Thyroid gland (tissue), 4 donors: ENCODE measurements at regions not wholly inside any gene's neighbourhood (a gene's known extent, or its start where the extent isn't known, plus 50 kb on each side); places are given as distances from the start of the nearest gene placed in this dataset.

ENCODE experiments used
- DNase-seq, 2 donors: peaks; one replicate each; pipeline ENCODE4 v3.0.0-alpha.2; 2019
- H3K27ac ChIP-seq, 3 donors: fragments of 200-600 bp; sonication (generic); 1 replicate in 2 of 3; 2 replicates in 1 of 3; pipeline ENCODE4 v1.5.1; 2016 to 2019; ENCODE audit warnings: mild to moderate bottlenecking in 1 of 3, moderate library complexity in 1 of 3
- H3K27me3 ChIP-seq: fragments of 200-600 bp; sonication (generic); one replicate; pipeline ENCODE4 v1.5.1; 2019
- H3K36me3 ChIP-seq, 2 donors: fragments of 200-600 bp; sonication (generic); one replicate each; pipeline ENCODE4 v1.5.1; 2016 to 2019
- H3K4me1 ChIP-seq, 2 donors: fragments of 200-600 bp; sonication (generic); one replicate each; pipeline ENCODE4 v1.5.1; 2017 to 2019
- H3K4me3 ChIP-seq, 3 donors: fragments of 200-600 bp; sonication (generic); replicated peaks in 1 of 3; 1 replicate in 2 of 3; 2 replicates in 1 of 3; pipeline ENCODE4 v1.5.1; 2016; ENCODE audit warnings: mild to moderate bottlenecking in 1 of 3
- H3K9me3 ChIP-seq: fragments of 200-600 bp; sonication (generic); one replicate; pipeline ENCODE4 v1.5.1; 2017
- POLR2A ChIP-seq, 2 donors: fragments of 450-650 bp; IDR thresholded peaks; one replicate each; pipeline ENCODE4 v1.6.1; 2017; ENCODE audit warnings: antibody characterized with exemption in 2 of 2, mild to moderate bottlenecking in 2 of 2, moderate library complexity in 1 of 2
- WGBS, 2 donors: methylation state at CpG; one replicate each; pipeline ENCODE4 v1.1.5; 2017; 5-methylcytosine and 5-hydroxymethylcytosine counted together
- intact Hi-C: fragments of 100-400 bp; cut with DNase I; formaldehyde crosslinking; loops from one replicate; pipeline ENCODE4 v1.15.1; 2023
- TF ChIP-seq, protein P1 (sequence below), 6 experiments: fragments of 200-600 bp in 3 of 6; fragments of 450-650 bp in 3 of 6; sonication (generic) in 3 of 6; IDR thresholded peaks; one replicate each; pipeline ENCODE4 v1.5.1; 2016 to 2019; ENCODE audit warnings: antibody characterized with exemption in 6 of 6, mild to moderate bottlenecking in 2 of 6, inconsistent platforms in 1 of 6, moderate library complexity in 1 of 6

DNA sequence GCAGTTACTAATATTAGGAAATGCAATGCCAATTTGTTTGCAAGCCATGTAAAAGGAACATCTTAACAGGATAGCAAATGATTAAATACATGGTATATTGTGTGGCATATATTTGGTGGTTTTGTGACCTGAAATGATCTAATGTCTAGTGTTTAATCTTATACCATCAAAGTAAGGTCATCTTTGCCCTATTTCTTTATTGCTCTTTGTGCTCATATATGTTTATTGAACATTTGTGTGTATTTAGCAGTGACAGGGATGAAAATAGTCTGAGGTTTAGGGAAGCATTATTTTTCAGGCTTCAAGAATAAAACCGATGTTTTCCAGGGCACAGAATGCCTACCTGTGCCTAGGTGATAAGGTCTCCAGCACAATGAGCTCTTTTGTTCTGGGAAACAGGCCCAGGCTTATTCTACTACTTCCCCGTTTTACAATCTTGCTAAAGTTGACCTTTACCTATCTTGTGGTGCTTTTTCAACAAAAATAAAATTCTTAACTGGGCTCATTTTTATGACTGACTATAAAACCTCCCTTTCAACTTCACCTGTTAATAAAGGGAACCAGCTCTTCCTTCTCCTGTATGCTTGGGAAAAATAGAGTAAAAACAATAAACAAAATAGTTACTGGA, 105.6 kb upstream of the ANKH start:
- 83 to 87% methylated on average over 2 of the region's 2 CpGs for WGBS, 2 donors
- Histone ChIP-seq H3K4me3 (no peak overlapping the region), H3K4me1 (no peaks in the 10 kb centered on the region), H3K36me3 (no peaks in the 10 kb centered on the region), H3K27me3 (no peaks in the 10 kb centered on the region), H3K9me3 (no peaks in the 10 kb centered on the region), H3K27ac (no peak overlapping the region)
- no peak for TF ChIP-seq POLR2A (IDR thresholded peaks at IDR 0.05)
- TF ChIP-seq, protein P1, sequence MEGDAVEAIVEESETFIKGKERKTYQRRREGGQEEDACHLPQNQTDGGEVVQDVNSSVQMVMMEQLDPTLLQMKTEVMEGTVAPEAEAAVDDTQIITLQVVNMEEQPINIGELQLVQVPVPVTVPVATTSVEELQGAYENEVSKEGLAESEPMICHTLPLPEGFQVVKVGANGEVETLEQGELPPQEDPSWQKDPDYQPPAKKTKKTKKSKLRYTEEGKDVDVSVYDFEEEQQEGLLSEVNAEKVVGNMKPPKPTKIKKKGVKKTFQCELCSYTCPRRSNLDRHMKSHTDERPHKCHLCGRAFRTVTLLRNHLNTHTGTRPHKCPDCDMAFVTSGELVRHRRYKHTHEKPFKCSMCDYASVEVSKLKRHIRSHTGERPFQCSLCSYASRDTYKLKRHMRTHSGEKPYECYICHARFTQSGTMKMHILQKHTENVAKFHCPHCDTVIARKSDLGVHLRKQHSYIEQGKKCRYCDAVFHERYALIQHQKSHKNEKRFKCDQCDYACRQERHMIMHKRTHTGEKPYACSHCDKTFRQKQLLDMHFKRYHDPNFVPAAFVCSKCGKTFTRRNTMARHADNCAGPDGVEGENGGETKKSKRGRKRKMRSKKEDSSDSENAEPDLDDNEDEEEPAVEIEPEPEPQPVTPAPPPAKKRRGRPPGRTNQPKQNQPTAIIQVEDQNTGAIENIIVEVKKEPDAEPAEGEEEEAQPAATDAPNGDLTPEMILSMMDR (IDR thresholded peaks at IDR 0.05): no peak
- no peak for DNase-seq
- intact Hi-C loops: no loop called here

DNA sequence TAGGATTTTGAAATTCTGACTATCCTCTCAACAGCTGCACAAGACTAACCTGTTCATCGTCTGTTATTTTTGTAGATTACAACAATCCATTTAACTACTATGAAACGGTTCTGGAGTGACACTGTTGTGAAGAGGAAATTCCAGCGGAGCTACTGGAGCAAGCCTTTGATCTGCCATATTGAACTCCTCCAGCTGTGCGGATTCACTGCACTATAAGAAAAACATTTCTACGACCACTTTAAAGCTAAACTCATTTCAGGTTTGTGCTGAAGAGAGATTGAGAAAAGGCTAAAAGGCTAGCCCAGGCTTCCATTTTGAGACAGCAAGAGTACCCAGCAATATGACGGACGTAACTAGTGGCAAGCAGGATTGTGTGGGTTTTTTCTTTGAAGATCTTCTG, 104.9 kb upstream of the ANKH start:
- no peak for DNase-seq
- TF ChIP-seq, protein P1 (IDR thresholded peaks at IDR 0.05): no peak
- no peak for TF ChIP-seq POLR2A (IDR thresholded peaks at IDR 0.05)
- WGBS, 2 donors: 49 to 63% methylated on average over 7 of the region's 7 CpGs
- Histone ChIP-seq H3K4me1 (no peaks in the 10 kb centered on the region), H3K27ac (no peak overlapping the region), H3K27me3 (no peaks in the 10 kb centered on the region), H3K4me3 (no peak overlapping the region), H3K9me3 (no peaks in the 10 kb centered on the region), H3K36me3 (no peaks in the 10 kb centered on the region)
- intact Hi-C loops: no loop called here

DNA sequence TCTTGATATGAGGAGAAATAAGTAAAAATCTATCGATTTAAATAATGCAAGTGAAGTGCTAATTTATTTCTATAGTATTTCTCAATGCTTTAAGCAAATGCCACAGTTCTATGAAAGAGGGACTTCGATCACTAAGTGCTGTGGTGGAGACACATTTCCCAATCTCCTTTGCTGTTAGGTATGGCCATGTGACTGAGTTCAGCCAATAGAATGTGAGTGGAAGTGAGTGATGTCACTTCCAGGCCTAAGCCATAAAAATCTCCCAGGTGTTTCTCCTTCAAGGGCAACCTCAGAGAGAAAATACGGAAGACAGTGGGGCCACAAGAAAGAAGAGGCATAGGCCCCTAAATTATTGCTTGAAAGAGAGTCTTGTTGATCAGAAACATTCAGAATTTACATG, 100.3 kb upstream of the ANKH start:
- TF ChIP-seq, protein P1 (IDR thresholded peaks at IDR 0.05): no peak
- no peak for TF ChIP-seq POLR2A (IDR thresholded peaks at IDR 0.05)

DNA sequence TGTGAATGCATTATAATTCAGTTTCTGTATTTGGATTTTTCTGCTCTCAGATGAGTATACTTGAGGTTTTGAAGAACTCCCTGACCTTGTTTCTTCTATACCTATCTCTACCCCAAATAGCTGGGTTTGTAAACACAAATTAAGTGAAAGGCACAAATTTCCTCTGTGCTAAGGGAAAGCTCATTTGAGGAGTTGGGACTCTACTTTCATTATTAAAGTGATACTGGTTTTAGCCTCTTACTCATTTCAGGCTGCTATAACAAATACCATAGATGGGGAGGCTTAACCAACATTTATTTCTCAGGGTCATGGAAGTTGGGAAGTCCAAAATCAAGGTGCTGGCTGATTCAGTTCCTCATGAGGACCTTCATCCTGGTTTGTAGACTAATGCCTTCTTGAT, 97.2 kb upstream of the ANKH start:
- no peak for TF ChIP-seq POLR2A (IDR thresholded peaks at IDR 0.05)
- TF ChIP-seq, protein P1 (IDR thresholded peaks at IDR 0.05): no peak
- H3K4me3 ChIP-seq: no peak overlapping the region
- no peaks in the 10 kb centered on the region for H3K36me3 ChIP-seq
- no peak for DNase-seq
- H3K9me3 ChIP-seq: no peaks in the 10 kb centered on the region
- intact Hi-C loops: no loop called here
- no peaks in the 10 kb centered on the region for H3K4me1 ChIP-seq
- no peaks in the 10 kb centered on the region for H3K27me3 ChIP-seq
- no peak overlapping the region for H3K27ac ChIP-seq

More for the DNA sequence above, 100.3 kb upstream of the ANKH start:
- intact Hi-C loops: no loop called here
- Histone ChIP-seq H3K27ac (no peak overlapping the region), H3K27me3 (no peaks in the 10 kb centered on the region), H3K4me3 (no peak overlapping the region), H3K4me1 (no peaks in the 10 kb centered on the region), H3K9me3 (no peaks in the 10 kb centered on the region), H3K36me3 (no peaks in the 10 kb centered on the region)
- DNase-seq: no peak
- 93 to 97% methylated on average over 3 of the region's 3 CpGs for WGBS, 2 donors

DNA sequence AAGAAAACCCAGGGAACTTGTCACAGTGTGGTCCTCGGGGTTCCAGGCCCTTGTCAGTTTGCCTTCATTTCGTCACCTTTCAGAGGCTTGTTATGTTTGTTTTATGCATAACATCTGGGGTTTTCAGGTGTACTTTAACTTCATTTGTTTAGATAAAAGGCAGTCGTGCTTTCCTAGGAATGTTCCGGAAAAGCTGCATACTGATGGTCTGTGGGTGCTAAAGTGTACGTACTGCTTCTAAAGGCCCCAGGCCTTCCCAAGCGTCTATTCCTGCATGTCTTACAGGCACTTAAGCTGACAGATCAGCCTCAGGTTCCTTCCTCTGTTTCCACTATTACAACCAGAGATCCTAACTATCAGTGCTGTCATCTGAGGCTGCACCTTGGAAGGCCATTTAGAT, 95.6 kb upstream of the ANKH start:
- TF ChIP-seq, protein P1 (IDR thresholded peaks at IDR 0.05): no peak
- TF ChIP-seq POLR2A (IDR thresholded peaks at IDR 0.05): no peak
- Histone ChIP-seq H3K27me3 (no peaks in the 10 kb centered on the region), H3K36me3 (no peaks in the 10 kb centered on the region), H3K27ac (no peak overlapping the region), H3K4me3 (no peak overlapping the region), H3K9me3 (no peaks in the 10 kb centered on the region), H3K4me1 (no peaks in the 10 kb centered on the region)
- DNase-seq: no peak
- WGBS, 2 donors: 58 to 74% methylated on average over 6 of the region's 6 CpGs
- intact Hi-C loops: no loop called here
